Stimulated activated naive CD8-positive, alpha-beta T cell treated with anti-CD3 and anti-CD28 coated beads, Interleukin-15, Interleukin-2, amounts not matched to agents 100 U/mL and 50 U/mL, for 24 hours (primary cell): ENCODE measurements at regions not wholly inside any gene's neighbourhood (a gene's known extent, or its start where the extent isn't known, plus 50 kb on each side); places are given as distances from the start of the nearest gene placed in this dataset.

Experiments used
- ATAC-seq: fragments of 150-1000 bp; cut with Tn5 transposase; one replicate; pipeline ENCODE4 v1.10.0; 2021
- DNase-seq: peaks from one replicate; pipeline ENCODE4 v3.0.0; 2021

DNA sequence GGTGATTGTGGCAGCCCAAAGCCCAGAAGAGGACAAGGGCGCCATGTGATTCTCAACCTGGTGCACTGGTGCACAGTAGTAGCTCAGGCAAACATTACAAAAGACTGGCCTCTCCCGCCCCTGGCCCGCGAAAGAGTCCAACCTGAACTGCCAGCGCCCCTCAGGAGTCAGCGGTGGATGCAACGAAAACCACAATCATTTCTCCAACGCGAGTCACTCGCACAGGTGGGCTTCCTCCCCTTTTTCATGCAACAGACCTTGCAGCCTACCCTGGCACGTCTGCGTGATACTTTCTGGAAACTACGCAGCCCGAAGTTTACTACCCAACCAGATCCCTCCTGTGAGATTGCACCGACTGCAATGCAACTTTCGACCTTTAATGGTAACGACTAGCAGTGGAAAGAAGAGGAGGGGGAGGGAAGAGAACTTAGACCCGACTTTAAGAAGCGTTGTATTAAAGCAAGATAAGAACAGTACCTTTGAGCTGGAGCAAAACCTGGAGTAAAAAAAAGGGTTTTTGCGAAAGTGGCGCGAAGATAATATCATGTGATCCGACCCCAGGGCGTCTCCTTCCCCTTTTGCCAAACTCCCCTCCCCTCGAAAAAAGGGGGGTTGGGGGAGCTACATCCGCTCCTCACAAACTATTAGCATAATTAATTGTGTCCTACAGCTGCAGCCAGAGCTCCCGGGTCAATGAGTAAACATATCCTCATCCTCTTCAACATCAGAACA lies 63.3 kb upstream of the CCDC160 start:
- peak; percentile 35 for ATAC-seq
- DNase-seq, result peak; percentile 25

DNA sequence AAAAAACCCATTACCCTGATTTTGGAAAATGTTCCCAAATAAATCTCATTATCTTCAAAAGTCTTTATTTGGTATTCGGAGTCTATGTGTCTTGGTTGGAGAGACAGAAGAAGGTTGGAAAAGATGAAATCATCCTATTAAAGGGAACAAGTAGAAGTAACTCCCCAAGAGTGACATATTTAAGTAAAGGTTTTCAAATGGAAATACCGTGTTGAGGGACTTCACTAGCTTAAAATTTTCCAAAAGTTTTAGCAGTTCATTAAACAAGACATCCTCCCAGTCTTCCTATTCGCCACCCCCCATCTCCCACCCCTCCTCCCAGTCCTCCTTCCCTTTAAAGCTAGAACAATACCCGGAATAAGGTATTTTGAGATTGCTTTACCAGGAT lies 62.7 kb upstream of the CCDC160 start:
- ATAC-seq (no peak), DNase-seq (no peak)

DNA sequence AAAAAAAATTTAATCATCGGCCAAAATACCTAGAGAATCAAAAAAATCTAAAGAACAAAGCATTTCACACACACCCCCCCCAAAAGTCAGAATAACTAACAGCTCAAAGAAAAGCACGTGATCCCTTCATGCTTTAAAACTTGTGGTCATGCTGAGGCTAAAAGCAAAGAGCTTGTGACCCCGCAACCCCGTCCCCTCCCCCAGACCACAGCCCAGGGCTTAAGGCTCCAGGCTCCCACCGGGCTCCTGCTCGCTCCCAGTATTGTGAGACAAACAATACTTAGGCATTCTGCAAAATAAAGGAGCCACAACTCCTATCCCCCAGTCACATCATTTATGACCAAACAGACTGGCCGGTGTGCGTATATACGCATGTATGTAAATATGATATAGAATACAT lies 62.1 kb upstream of the CCDC160 start:
- DNase-seq, result no peak
- no peak for ATAC-seq

DNA sequence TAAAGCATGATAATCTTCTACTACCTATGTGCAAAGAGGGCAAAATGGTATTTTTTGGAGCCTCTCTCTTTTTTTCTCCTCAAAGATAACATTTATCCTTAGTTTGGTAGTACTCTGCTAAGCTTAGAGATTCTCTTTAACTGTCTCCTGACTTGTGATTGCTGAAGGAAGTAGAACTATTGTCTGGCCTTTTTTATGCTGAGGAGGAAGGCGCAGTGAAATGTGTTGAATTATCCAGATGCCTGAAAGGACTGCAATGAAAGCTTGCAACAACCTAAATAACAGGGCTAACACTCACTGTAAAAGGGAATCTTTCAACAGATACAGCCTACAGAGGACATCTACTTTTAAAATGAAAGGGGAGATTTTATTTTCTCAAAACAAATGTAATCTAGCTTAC lies 59.5 kb upstream of the CCDC160 start:
- no peak for ATAC-seq

DNA sequence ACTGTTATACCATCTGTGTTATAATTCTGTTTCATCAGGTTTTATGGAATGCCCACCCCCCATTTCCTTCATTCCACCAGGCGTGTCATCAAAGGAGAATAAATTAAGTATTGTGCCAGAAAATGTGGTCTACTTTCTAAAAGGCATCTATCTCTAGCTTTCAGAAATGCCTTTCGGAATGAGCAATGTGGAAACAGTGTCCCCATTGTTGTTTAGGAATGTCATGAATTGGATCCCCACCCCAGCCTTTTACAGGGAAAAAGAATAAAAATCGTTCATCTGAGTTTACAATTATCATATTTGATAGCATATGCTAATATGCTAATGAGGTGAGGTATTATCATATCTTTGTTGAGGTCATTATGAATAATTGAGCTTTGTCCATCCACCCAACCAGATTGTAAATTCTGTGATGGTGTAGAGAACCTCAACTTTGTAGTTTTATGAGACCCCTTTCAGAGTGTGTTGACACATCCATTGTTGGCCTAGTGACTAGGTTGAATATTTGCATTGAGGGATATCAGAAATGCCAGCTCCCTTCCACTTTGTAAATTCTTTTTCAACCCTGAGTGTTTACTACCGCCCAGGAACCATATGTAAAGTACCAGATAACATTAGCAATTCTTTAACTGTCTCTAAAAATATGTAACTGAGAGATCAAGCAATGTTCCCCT lies 56.2 kb upstream of the CCDC160 start:
- ATAC-seq (no peak), DNase-seq (no peak)

More for the DNA sequence above, 59.5 kb upstream of the CCDC160 start:
- DNase-seq, result no peak

DNA sequence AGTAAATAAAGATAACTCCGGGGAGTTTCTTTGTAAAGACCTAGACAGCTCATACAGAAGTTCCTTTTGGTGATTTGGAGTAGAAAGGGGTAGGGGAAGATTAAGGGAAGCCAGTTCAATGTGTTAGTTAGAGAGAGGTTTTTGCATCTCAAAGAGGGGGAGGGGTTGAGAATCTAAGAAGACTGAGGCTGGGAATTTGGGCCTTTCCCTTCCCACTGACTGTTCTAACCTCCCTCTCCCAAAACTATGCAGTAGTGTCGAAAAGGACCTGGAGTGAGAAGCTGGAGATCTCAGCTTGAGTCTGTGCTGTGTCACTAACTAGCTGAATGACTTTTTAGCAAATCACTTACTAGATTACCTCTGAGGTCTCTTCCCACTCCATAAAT lies 55.7 kb upstream of the CCDC160 start:
- ATAC-seq (no peak), DNase-seq (no peak)

DNA sequence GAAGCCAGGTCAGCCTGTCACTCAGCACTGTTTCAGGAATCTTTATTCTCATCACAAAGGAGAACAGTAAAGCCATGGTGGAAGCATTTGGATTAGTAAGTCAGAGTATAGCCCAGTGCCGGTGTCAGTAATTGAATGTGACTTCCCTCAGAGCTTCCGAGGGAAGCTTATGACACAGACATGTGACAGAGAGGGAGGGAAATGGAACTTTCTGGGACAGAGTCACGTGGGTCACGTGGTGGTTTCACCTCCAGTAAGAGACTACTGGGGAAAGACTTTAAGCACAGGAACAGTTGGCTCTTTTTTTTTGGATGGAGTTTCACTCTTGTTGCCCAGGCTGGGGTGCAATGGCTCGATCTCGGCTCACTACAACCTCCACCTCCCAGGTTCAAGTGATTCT lies 53.3 kb upstream of the CCDC160 start:
- DNase-seq (no peak), ATAC-seq (no peak)

DNA sequence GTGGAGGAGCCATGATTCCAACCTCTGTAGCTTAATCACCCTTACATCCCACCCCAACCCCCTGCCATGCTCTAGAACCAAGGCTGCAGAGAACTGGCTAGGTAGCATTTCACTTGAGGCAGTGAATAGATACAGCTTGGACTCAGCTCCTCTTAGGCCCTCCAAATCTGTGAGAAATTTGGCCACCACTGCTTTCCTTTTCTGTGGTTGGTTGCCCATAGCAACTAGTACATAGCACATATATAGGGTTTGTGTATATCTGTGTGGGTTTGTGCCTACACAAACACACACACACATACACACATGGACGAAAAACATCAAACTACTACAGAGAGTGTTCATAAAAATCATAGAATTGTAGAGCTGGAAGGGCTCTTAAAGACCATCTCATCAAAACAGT lies 52.0 kb upstream of the CCDC160 start:
- no peak for DNase-seq
- ATAC-seq, result no peak

DNA sequence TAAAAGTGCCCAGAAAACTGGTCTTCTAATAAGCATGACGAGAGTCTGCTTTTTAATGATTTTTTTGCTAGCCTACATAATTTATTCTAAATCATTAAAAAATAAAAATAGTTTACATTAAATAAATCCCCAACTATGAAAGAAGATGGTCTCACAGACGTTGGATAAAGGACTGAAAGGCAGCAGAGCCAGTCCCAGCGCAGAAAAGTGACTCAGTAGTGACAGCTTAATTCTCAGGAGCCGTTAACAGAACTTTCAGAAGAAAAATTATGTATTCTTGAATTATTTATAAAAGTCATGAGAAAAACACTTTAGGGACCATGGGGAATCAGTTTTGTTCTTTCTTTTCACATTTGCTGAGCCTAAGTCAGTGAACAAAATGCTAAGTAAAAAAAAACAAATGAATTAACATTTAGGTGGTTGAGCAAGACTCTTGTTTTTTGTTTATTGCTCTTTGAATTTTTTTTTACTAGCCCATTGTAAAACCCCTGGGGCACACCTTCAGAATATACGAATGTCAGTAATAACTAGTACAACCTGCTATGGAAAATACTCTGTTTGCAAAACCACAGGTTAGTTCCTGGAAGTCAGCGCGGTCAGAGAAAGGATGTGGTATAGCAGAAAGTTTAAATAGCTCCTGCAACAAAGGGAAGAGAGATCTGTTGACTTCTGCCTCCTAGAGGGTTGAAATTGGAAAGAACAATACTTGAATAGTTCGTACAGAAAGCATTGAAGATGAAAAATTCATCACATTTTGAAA lies 50.4 kb upstream of the CCDC160 start:
- peak; percentile 45 for DNase-seq
- ATAC-seq, result peak; percentile 84
